ENCODE measurements at regions not wholly inside any gene's neighbourhood (a gene's known extent, or its start where the extent isn't known, plus 50 kb on each side); places are given as distances from the start of the nearest gene placed in this dataset.

DNA sequence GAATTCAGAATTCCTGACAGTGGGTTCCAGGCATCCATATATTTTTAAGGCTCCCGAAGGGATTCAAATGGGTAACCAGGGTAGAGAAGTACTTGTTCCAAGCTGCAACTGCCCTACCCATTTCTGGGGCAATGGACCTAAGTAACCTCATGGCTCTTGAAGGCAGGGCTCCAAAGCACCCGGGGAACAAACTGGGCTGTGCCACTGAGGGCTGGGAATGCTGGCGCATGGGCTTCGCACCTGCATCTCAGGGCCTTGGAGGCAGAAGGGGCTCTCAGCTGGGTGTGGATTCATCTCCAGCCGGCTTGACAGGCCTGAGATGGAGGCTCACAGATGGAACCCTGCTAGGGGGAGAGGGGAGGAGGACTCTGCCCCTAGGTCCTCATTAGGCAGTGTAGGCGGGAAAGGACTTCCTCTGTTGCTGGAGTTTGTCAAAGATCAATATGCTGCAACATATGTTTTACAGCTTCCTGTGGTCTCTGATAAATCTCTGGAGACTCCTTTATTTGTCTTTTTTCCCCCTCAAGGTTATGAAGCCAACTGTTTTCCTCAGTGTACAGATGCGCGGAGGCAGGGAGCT lies 232.3 kb upstream of the NLRP1 start:
- TF ChIP-seq, protein P1, sequence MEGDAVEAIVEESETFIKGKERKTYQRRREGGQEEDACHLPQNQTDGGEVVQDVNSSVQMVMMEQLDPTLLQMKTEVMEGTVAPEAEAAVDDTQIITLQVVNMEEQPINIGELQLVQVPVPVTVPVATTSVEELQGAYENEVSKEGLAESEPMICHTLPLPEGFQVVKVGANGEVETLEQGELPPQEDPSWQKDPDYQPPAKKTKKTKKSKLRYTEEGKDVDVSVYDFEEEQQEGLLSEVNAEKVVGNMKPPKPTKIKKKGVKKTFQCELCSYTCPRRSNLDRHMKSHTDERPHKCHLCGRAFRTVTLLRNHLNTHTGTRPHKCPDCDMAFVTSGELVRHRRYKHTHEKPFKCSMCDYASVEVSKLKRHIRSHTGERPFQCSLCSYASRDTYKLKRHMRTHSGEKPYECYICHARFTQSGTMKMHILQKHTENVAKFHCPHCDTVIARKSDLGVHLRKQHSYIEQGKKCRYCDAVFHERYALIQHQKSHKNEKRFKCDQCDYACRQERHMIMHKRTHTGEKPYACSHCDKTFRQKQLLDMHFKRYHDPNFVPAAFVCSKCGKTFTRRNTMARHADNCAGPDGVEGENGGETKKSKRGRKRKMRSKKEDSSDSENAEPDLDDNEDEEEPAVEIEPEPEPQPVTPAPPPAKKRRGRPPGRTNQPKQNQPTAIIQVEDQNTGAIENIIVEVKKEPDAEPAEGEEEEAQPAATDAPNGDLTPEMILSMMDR (IDR thresholded peaks at IDR 0.05; ENCODE audit: insufficient read depth, low read length, poor library complexity, severe bottlenecking) = no peak
- no peak for TF ChIP-seq EZH2phosphoT487 (conservative IDR thresholded peaks at IDR 0.05; ENCODE audit: low read length)

All from SU-DHL-6 (cell line).